ENCODE measurements at regions not wholly inside any gene's neighbourhood (a gene's known extent, or its start where the extent isn't known, plus 50 kb on each side); places are given as distances from the start of the nearest gene placed in this dataset.

- no peak for DNase-seq (ENCODE audit: low read depth)
- no peak for TF ChIP-seq CTCF (IDR thresholded peaks at IDR 0.05; ENCODE audit: control insufficient read depth, insufficient read depth, low read depth, low read length, missing control alignments)
Measured at GRCh38 chr10:65808687-65809333, 1117.0 kb upstream of the LRRTM3 start.

GRCh38 chr10:65811931-65812525 is 1113.8 kb upstream of the LRRTM3 start:
- no peak for DNase-seq (ENCODE audit: low read depth)
- H3K4me3 ChIP-seq (ENCODE audit: control insufficient read depth, low read depth, low read length) = no peak overlapping the region
- TF ChIP-seq CTCF (IDR thresholded peaks at IDR 0.05; ENCODE audit: control insufficient read depth, insufficient read depth, low read depth, low read length, missing control alignments) = no peak

More at GRCh38 chr10:65808687-65809333, 1117.0 kb upstream of the LRRTM3 start:
- H3K4me3 ChIP-seq (ENCODE audit: control insufficient read depth, low read depth, low read length) = no peak overlapping the region

- no peak overlapping the region for H3K4me3 ChIP-seq (ENCODE audit: control insufficient read depth, low read depth, low read length)
- no peak for DNase-seq (ENCODE audit: low read depth)
- TF ChIP-seq CTCF (IDR thresholded peaks at IDR 0.05; ENCODE audit: control insufficient read depth, insufficient read depth, low read depth, low read length, missing control alignments) = no peak
Measured at GRCh38 chr10:65816536-65816935, 1109.3 kb upstream of the LRRTM3 start.

GRCh38 chr10:65818990-65819389 is 1106.8 kb upstream of the LRRTM3 start:
- DNase-seq (ENCODE audit: low read depth) = no peak

GRCh38 chr10:65827359-65827758 is 1098.5 kb upstream of the LRRTM3 start:
- no peak for DNase-seq (ENCODE audit: low read depth)
- no peak for TF ChIP-seq CTCF (IDR thresholded peaks at IDR 0.05; ENCODE audit: control insufficient read depth, insufficient read depth, low read depth, low read length, missing control alignments)
- H3K4me3 ChIP-seq (ENCODE audit: control insufficient read depth, low read depth, low read length) = no peak overlapping the region

More at GRCh38 chr10:65818990-65819389, 1106.8 kb upstream of the LRRTM3 start:
- TF ChIP-seq CTCF (IDR thresholded peaks at IDR 0.05; ENCODE audit: control insufficient read depth, insufficient read depth, low read depth, low read length, missing control alignments) = no peak
- no peak overlapping the region for H3K4me3 ChIP-seq (ENCODE audit: control insufficient read depth, low read depth, low read length)

- no peak for DNase-seq (ENCODE audit: low read depth)
- no peak for TF ChIP-seq CTCF (IDR thresholded peaks at IDR 0.05; ENCODE audit: control insufficient read depth, insufficient read depth, low read depth, low read length, missing control alignments)
- H3K4me3 ChIP-seq (ENCODE audit: control insufficient read depth, low read depth, low read length) = no peak overlapping the region
Measured at GRCh38 chr10:65838811-65839210, 1087.0 kb upstream of the LRRTM3 start.

Measured in AG09309 (cell line).